HEK293 (cell line): ENCODE measurements at regions not wholly inside any gene's neighbourhood (a gene's known extent, or its start where the extent isn't known, plus 50 kb on each side); places are given as distances from the start of the nearest gene placed in this dataset.

Experiments
- REPIN1 ChIP-seq: fragments of 450-650 bp; formaldehyde crosslinking; IDR thresholded peaks from 2 replicates; pipeline ENCODE4 v1.5.1; 2017; ENCODE audit warnings: missing biosample characterization, missing genetic modification characterization, low read depth
- SP7 ChIP-seq: fragments of 450-650 bp; formaldehyde crosslinking; IDR thresholded peaks from 2 replicates; pipeline ENCODE4 v1.5.1; 2016; ENCODE audit warnings: missing biosample characterization, missing genetic modification characterization
- ZFP41 ChIP-seq: fragments of 450-650 bp; formaldehyde crosslinking; IDR thresholded peaks from 2 replicates; pipeline ENCODE4 v1.5.1; 2016; ENCODE audit warnings: missing biosample characterization, missing genetic modification characterization, borderline replicate concordance
- ZNF121 ChIP-seq: fragments of 450-650 bp; formaldehyde crosslinking; IDR thresholded peaks from 2 replicates; pipeline ENCODE4 v1.5.1; 2016; ENCODE audit warnings: missing biosample characterization, missing genetic modification characterization
- ZNF175 ChIP-seq: fragments of 450-650 bp; formaldehyde crosslinking; IDR thresholded peaks from 2 replicates; pipeline ENCODE4 v1.5.1; 2016; ENCODE audit warnings: missing biosample characterization, missing genetic modification characterization
- ZNF2 ChIP-seq: fragments of 450-650 bp; formaldehyde crosslinking; IDR thresholded peaks from 2 replicates; pipeline ENCODE4 v1.5.1; 2016; ENCODE audit warnings: missing biosample characterization, missing genetic modification characterization
- ZNF701 ChIP-seq: fragments of 450-650 bp; formaldehyde crosslinking; IDR thresholded peaks from 2 replicates; pipeline ENCODE4 v1.5.1; 2016; ENCODE audit warnings: missing biosample characterization, missing genetic modification characterization
- TF ChIP-seq, protein P1 (sequence below): fragments of 450-650 bp; formaldehyde crosslinking; IDR thresholded peaks from 2 replicates; pipeline ENCODE4 v1.5.1; 2016; ENCODE audit warnings: missing biosample characterization, missing genetic modification characterization
- TF ChIP-seq, protein P2 (sequence below): fragments of 450-650 bp; formaldehyde crosslinking; IDR thresholded peaks from 2 replicates; pipeline ENCODE4 v1.5.1; 2016; ENCODE audit warnings: missing biosample characterization, missing genetic modification characterization
- TF ChIP-seq, protein P3 (sequence below): fragments of 450-650 bp; formaldehyde crosslinking; IDR thresholded peaks from 2 replicates; pipeline ENCODE4 v1.5.1; 2016; ENCODE audit warnings: missing biosample characterization, missing genetic modification characterization

DNA sequence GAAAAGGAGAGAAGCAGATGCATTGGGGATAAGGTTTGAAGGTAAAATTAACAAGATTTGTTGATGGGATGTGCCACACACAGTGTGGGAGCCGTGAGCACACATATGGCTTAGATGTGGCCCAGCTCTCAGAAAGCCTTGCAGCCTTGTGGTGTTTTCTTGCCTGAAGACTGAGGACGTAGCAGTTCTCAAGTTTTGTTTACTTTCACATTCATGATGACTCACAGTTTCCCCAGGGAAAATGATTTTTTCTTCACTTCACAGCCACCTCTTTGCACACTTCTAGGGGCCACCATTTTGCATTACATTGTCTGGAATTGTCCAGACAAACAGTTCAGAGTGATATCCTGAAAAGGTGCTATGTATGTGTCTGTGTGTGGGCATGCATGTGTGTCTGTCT is 126.2 kb downstream of the BASP1 start:
- TF ChIP-seq ZNF2 (tag by site-specific recombination) (peak; percentile 77), ZNF121 (tag by site-specific recombination) (no peak), SP7 (tag by site-specific recombination) (peak; percentile 38), ZNF175 (tag by site-specific recombination) (no peak), ZNF701 (tag by site-specific recombination) (no peak), ZFP41 (tag by site-specific recombination) (no peak), REPIN1 (tag by site-specific recombination) (no peak)
- TF ChIP-seq, protein P1, sequence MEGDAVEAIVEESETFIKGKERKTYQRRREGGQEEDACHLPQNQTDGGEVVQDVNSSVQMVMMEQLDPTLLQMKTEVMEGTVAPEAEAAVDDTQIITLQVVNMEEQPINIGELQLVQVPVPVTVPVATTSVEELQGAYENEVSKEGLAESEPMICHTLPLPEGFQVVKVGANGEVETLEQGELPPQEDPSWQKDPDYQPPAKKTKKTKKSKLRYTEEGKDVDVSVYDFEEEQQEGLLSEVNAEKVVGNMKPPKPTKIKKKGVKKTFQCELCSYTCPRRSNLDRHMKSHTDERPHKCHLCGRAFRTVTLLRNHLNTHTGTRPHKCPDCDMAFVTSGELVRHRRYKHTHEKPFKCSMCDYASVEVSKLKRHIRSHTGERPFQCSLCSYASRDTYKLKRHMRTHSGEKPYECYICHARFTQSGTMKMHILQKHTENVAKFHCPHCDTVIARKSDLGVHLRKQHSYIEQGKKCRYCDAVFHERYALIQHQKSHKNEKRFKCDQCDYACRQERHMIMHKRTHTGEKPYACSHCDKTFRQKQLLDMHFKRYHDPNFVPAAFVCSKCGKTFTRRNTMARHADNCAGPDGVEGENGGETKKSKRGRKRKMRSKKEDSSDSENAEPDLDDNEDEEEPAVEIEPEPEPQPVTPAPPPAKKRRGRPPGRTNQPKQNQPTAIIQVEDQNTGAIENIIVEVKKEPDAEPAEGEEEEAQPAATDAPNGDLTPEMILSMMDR (tag by site-specific recombination) = no peak
- TF ChIP-seq, protein P2, sequence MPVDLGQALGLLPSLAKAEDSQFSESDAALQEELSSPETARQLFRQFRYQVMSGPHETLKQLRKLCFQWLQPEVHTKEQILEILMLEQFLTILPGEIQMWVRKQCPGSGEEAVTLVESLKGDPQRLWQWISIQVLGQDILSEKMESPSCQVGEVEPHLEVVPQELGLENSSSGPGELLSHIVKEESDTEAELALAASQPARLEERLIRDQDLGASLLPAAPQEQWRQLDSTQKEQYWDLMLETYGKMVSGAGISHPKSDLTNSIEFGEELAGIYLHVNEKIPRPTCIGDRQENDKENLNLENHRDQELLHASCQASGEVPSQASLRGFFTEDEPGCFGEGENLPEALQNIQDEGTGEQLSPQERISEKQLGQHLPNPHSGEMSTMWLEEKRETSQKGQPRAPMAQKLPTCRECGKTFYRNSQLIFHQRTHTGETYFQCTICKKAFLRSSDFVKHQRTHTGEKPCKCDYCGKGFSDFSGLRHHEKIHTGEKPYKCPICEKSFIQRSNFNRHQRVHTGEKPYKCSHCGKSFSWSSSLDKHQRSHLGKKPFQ (tag by site-specific recombination) = no peak
- TF ChIP-seq, protein P3, sequence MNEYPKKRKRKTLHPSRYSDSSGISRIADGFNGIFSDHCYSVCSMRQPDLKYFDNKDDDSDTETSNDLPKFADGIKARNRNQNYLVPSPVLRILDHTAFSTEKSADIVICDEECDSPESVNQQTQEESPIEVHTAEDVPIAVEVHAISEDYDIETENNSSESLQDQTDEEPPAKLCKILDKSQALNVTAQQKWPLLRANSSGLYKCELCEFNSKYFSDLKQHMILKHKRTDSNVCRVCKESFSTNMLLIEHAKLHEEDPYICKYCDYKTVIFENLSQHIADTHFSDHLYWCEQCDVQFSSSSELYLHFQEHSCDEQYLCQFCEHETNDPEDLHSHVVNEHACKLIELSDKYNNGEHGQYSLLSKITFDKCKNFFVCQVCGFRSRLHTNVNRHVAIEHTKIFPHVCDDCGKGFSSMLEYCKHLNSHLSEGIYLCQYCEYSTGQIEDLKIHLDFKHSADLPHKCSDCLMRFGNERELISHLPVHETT (tag by site-specific recombination) = peak; percentile 78
